Left renal pelvis (tissue), 4 donors: ENCODE measurements at regions not wholly inside any gene's neighbourhood (a gene's known extent, or its start where the extent isn't known, plus 50 kb on each side); places are given as distances from the start of the nearest gene placed in this dataset.

Source experiments
- DNase-seq, 4 donors: peaks; one replicate each; pipeline ENCODE4 v3.0.0-alpha.2; 2013; ENCODE audit warnings: low read depth in 4 of 4, low spot score in 3 of 4

DNA sequence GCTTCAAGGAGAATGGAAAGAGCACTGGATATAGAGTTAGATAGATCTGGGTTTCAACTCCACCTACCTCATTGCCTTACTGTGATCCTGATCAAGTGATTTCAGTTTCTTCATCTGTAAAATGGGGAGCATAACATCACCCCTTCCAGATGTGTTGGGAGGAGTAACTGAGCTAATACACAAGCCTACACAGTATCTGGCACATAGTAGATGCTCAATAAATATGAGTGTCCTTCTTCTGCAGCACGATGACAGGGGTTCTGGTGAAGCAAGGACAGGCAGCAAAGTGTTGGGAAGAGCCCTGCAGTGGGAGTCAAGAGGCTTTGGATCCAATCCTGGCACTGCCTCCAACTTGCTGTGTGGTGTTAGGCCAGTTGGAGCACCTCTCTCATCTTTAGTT, 270.0 kb downstream of the UACA start:
- no peak for DNase-seq

DNA sequence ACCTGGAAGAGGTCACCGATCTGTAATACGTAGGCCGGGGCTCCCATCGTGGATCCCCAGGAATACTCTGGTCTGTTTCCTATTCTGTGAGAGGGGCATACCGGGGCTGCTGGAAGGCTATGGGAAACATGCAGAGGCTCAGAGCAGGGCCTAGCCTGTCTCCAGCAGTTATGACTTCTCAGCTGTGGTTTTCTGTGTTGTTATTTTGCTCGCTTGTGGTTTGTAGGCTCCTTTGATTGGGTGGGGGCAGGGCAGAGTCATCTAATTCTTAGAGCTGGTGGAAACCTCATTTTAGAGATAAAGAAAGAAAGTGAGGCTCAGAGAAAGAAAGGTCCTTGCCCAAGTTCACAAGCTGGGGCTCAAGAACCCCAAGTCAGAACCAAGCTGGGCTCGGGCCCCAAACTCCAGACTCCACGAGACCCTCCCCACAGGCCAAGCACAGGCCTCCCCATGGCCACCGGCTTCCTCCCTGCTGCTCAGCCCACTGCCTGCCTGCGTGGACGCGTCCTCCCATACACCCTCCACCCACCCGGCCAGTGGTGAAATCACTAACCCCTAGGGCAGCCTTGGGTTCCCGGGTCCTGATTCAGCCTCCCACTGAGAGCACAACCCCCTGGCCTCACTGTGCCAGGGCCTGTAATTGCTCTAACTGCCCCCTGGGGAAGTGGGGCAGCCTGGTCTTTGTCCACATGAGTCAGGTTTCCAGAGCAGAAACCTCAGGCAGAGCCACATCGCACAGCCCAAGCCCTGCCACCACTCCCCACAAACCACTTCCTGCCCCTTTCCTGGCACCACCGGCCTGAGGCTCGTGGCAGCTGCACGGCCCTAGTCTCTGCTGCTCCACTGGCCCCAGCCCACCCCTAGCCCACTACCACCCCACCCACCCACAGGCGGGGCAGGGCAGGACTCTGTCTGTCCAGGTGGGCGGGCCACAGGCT, 270.8 kb downstream of the UACA start:
- DNase-seq: no peak

DNA sequence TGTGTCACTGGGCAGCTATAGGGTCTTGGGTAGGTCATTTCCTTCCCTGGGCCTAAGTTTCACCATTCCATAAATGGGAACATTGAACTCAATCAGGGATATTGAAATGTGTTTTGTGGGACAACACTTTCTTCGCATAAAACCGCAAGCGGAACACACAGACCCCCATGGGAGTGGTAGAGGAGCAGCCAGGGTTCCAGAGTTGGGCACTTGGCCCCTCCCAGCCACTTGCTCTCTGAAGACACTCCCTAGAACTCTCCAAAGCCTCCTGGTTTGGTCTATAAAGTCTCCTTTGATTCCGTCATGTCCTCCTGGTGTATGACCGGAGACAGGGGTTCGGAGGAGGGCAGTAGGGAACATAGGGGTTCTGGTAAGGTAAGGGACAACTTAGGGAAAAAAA, 271.7 kb downstream of the UACA start:
- DNase-seq: no peak

DNA sequence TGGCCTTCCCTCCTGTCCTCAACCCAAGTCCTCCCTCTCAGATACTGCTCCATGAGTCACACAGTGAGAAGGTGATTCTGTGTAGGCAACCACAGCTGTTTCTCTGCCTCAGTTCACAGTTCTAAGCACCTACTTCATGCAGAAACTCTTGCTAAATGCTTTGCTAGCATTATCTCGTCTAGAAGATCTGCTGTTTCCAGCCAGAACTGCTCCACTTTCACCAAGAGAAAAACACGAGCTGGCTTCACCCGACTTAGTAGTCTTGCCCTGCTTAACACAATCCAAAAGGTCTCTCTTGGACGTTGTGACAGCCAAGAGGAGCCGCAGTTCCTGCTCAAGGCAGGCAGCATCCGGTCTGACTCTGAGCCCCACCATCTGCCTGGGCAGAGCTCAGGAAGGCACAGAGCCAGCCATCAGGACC, 272.1 kb downstream of the UACA start:
- DNase-seq: no peak

DNA sequence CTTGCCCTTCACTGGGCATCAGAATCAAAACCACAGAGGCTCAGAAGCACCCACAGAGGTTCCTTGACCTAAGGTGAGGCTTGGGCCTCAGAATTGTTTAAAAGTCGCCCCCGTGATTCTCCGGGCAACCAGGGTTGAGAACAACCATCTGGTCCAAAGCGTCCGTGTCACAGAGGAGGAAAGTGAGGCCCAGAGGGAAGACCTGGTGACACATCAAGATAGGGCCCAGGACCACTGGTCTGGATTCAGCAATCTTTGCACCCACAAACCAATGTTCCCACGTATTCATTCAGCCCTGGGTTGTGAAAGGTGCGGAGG, 272.6 kb downstream of the UACA start:
- DNase-seq: no peak

DNA sequence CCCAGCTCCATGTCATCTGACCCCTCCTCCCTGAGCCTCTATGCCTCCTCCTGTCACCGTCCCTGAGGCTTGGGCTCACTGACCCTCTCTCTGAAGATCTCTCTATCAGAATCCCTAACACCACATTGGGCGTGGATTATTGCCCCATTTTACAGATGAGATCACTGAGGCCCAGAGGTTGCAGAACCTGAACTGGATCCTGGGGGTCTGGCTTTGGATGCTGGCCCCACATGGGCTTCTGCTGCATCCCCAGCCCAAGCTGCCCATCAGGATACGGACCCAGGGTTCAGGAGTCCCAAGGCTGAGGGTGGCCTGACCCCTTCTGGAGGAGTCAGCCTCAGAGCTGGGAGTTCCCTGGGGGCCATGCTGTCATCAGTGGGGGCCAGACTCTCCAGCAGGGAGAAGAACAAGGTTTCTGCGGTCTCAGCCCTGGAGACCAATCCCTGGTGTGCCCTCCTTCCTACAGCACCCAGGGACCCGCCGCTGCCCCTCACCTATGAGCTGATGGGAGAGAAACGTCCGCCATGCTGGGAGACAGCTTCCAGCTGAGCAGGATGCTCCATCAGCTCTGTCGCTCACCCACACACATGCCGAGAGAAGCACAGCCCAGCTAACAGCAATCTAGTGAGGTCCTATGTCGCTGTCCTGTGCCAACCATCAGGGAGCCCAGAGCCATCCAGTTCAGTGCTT, 273.1 kb downstream of the UACA start:
- DNase-seq: no peak

DNA sequence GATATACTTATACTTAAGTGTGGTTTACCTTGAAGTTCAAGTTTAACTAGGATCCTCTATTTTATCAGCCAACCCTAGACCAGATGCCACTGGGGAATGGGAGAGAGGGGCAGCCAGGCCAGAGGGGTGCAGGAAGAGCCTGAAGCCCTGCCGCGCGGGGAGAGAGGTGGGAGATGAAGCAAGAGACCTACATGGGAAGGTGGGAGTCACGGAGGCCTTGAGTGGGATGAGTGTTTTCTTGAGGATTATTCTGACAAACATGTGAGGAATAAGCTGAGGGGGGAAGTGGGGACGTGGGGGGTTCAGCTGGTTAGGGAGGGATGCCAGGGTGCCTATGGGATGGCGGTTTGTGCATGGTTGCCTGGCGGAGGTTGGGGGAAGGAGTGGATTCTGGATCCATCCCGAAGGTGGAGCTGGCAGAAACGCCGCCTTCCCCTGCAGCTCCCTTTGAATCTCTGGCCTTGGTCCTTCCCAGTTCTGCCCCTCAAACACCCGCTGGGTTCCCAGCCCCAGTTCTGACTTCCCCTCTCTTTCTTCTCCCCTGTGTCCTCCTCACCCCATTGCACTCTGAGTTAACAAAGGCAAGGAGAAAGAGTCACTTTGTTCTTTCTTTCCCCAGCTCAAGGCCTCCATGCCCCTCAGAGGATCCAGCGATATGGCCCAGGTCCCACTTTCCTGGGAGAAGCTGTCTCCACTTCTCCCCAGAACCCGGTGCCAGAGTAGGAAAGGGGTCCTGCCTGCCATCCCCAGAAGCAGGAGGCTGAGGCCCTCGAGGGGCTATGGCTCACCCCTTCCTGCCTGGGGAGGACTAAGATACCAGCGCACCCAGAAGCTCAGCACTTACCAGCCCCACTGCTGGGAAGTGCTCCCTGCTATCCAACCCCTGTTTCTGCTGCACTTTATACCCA, 274.2 kb downstream of the UACA start:
- DNase-seq: no peak

DNA sequence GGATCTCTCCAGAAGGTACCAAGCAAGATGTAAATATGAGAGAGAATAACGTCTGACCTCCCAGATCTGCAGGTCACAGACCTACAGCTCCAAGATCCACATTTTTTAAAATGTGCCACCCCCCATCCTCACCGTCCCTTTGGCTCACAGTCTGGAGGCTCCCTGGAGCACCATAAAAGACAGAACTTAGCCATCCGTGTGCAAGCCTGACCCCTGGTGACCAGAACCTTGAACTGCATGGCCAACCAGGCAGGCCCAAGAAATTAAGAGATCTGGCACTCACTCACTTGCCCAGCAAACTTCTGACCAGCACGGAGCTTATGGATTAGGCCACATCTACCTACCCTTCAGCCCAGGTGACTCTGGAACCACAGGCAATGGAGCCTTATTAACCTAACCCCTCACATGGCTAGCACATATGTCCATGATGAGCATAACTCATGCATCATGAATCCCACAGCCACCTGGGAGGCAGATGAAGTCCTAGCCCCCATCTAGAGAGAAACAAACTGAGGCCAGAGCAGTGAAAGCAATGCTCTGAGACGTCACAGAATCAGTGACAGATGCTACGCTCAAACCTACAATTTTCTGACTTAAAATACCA, 275.3 kb downstream of the UACA start:
- no peak for DNase-seq

DNA sequence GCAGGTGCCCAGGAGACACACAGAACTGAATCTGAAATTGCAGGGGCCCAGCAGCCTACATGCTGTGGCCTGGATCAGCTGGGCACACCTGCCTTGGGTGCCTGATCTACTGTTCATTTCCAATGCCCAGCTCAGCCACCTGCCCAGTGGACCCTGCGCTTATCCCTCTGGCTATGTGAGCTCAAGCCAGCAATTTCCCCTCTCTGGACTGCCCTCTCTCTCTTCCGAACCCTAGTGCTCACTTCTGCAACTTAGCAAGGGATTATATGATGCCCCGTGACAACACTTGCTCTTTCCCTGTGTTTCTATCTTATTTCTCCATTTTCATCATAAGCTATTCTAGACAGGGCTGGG, 276.0 kb downstream of the UACA start:
- no peak for DNase-seq

DNA sequence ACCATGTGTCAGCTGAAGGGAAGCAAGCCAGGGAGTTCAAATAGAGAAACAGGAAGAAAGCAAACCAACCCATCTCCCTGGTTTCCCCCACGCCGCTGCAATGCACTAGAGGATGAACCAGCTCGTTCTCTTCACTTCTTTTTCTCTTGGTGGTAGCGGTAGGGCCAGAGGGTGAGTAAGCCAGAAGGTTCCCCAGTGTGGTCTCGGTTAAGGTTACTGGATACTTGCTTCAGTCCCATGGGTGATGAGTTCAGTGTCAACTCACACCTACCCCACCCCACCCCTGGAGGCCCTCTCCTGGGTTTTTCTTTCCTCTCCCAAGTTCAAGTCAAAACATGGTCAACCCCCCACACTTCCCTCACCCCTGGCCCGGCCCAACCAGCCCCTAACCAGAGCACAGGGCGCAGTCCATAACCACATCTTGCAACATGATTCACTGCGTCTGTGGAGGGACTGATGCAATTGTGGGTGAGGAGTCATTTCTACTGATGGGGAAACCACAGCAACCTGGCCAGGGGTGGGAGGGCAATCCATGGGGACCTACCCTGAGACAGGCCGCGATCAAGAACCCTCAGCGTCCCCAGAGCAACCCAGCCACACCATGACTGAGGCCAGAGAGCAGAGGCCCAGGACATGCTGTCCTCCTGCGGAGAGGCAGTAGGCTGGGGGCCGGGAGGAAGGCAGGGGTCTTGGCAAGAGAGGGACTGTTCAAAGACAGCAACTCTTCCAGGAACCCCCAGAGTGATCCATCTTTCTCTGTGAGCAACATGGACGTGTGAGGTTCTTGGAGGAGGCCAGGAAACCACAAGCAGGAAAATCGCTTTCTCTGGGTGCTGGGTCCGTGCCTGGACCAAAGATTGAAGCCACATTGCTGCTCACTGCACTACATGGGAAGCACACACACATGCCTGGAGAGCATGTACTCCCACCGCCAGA, 276.6 kb downstream of the UACA start:
- DNase-seq: no peak

DNA sequence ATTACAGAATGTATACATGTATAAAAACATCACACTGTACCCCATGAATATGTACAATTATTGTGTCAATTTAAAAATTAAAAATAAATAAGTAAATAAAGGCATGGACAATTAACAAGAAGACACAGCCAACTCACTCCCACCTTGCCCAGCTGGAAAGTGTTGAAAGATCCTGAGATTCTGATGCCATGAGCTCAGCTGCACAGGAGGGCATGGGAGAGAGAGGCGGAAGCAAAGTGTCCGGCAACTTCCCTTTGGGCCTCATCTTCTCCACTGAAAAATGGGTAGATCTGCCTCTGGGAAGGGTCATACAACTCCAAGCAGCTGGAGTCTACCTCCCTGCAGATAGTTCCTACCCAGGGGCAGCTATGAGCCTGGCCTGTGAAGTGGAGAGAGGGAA, 277.3 kb downstream of the UACA start:
- DNase-seq: no peak

DNA sequence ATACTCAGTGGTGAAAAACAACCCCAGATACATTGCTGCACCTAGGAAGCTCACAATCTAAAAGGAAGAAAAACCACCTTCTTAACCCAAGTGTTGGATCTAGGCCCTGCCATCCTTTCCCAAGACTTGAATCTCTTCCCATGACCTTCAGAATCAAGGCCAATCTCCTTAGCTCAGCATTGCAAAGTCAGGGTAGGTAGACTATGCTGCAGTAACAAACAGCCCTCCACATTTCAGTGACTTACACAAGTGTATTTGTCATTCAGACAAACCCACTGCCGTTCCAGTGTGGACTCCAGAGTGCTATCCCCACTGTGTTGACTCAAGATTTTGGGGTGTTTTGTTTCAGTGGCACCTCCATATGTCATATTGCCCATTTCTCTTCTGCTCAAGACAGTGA, 278.4 kb downstream of the UACA start:
- DNase-seq: no peak

DNA sequence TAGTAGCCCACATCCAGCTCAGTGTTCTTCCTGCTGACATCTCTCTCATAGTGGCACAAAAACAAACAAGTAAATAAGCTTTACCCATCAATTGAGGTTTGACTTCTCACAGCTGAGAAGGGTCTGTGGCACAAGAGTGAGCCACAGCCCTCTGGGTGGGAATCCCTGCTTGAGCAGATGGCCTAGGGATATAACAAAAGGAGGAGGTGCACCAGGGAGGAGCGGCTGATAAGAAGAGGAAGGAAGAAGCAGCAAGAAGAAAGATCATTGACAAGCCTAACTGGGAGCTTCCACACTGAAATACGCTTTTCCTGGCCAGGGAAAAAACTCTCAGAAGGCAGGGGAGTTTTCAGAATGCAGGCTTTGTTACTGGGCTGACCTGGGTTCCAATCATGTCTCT, 279.8 kb downstream of the UACA start:
- no peak for DNase-seq

DNA sequence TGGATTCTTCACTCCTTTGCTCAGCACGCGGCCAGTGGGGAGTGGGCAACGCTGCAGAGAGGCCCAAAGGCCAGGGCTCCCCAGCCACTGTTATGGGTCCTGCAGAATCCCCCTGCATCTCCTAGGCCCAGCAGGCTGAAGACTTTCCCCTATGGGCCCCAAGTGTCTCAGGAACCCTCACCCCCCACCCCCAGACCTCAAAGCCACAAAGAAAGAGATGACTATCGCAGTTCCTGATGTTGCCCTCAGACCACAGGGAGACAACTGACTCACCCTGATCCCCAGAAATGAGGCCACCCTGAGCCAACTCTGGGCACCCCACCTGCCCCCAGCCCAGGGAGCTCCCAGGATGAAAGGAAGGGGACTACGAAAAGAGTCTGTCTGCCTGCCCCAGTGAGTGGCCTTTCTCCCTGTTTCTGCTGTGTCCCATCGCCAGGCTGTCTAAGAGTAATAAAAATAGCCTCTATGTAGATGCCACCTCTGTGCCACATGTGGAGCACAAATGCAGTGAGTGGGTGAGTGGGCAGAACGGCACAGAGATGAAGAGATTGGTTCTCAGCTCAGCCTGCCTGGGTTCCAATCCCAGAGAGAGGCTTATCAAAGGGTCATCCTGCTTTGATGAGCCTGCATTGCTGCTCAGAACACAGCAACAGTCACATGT, 283.0 kb downstream of the UACA start:
- no peak for DNase-seq

DNA sequence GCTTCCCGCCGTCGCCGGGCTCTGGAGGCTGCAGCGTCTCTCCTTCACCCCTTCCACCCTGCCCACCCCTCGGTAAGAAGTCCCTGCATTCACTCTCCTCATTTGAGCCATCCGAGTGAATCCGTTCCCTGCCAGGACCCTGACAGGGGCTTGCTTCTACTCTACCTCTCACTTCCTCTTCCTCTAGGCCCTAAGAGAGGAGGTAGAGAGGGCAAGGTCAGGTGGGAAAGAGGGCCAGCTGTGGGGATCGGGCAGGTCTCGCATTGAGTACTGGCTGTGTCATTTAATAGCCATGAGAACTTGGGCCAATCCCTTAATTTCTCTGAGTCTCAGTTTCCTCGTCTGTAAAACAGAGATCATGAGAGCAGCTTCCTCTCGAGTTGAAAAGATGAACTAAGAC, 283.6 kb downstream of the UACA start:
- no peak for DNase-seq

DNA sequence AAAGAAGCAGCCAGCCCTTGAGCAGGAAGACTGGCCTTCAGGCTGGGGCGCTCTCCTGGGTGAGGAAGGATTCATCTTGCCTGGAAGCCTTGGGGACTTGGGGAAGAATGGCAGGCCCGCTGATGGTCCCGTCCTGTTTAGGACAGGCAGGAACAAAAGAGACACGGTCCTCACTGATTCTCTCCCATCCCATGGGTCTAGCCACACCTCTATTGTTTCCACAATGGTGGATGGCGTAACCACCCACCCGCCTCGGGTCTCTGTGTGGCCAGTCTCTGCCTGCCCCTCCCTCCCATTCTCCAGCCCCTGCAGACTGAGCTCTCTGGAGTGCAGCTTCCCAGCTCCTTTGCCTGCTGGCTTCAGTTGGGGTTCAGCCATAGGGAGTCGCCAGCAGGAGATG, 284.3 kb downstream of the UACA start:
- no peak for DNase-seq

DNA sequence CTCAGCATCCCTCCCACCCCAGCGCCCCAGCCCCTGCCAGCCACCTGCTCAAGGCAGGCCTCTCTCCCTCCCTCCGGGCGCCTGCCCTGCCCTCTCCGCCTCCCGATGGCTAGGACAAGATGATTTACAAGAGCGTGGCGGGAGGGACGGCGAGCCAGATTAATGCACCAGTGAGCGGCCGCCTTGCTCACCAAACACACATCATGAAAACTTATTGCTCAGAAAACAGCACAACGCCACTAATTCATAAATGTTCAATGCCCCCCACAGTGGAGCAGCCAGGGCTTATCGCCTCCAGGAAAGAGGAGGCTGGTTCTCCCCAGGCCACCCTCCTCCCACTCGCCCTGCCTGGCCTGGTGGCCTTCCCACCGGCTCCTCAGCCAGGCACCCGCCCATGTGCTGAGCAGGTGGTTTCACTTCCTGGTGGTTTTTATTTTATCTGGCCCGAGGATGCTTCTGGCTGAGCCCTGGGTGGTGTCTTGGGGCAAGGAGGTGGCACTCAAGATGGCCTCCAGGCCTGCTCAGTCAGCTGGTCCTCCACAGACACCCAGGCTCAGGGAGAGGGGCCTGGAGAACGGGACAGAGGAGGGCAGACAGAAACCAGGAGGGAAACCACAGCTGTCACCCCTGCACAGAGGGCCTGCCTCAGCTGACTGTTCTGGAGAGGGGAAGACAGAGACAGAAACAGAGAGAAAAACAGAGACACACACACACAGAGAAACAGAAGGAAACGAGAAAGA, 284.9 kb downstream of the UACA start:
- DNase-seq: no peak

DNA sequence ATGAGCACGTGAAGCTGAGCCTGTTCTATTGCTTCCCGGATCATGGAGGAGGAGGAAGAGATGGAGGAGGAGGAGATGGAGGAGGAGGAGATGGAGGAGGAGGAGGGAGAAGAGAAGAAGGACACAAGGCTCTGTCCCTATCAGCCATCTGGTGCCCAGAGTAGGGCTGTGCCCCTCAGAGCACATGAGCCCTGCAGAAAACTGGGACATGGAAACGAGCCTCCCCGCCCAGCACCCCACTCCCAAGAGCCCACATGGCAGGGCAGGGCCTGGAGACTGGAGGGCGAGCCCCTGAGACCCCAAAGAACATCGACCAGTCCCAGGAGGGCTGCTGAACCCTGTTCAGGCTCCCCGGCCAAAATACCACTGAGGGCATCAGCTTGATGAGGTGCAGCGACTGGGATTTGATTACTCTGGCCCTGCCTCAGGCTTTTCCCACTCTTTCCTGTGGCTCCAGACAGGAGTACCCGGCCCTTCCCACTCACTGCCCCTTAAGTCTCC, 285.6 kb downstream of the UACA start:
- no peak for DNase-seq
